KMS-11 (cell line): ENCODE measurements at regions not wholly inside any gene's neighbourhood (a gene's known extent, or its start where the extent isn't known, plus 50 kb on each side); places are given as distances from the start of the nearest gene placed in this dataset.

Experiments
- H2AFZ ChIP-seq: fragments of 200-600 bp; sonication (generic); 2 replicates; pipeline ENCODE4 v1.6.1; 2016; ENCODE audit warnings: antibody characterized with exemption, mixed run types, low read depth
- H3K27ac ChIP-seq: fragments of 200-600 bp; sonication (generic); 2 replicates; pipeline ENCODE4 v1.6.1; 2016; ENCODE audit warnings: mild to moderate bottlenecking, mixed run types
- H3K27me3 ChIP-seq: fragments of 200-600 bp; sonication (generic); 2 replicates; pipeline ENCODE4 v1.6.1; 2017; ENCODE audit warnings: mild to moderate bottlenecking, low read depth, mixed run types, moderate library complexity; ENCODE audit not compliant: insufficient read depth
- H3K36me3 ChIP-seq: fragments of 200-600 bp; sonication (generic); 2 replicates; pipeline ENCODE4 v1.6.1; 2017; ENCODE audit warnings: mild to moderate bottlenecking, mixed run types; ENCODE audit not compliant: insufficient read depth
- H3K4me1 ChIP-seq: fragments of 200-600 bp; sonication (generic); 2 replicates; pipeline ENCODE4 v1.6.1; 2016; ENCODE audit warnings: mild to moderate bottlenecking, low read depth, mixed run types; ENCODE audit not compliant: poor library complexity, severe bottlenecking
- H3K4me2 ChIP-seq: fragments of 200-600 bp; sonication (generic); 2 replicates; pipeline ENCODE4 v1.7.0; 2016; ENCODE audit warnings: mild to moderate bottlenecking, mixed run types
- H3K4me3 ChIP-seq: fragments of 200-600 bp; sonication (generic); IDR thresholded peaks from 2 replicates; pipeline ENCODE4 v1.6.1; 2017; ENCODE audit warnings: low read depth, low read length, mixed read lengths; ENCODE audit not compliant: insufficient read depth
- H3K79me2 ChIP-seq: fragments of 200-600 bp; sonication (generic); 2 replicates; pipeline ENCODE4 v1.6.1; 2016; ENCODE audit warnings: low read depth, mixed run types; ENCODE audit not compliant: insufficient read depth
- H3K9ac ChIP-seq: fragments of 200-600 bp; sonication (generic); 2 replicates; pipeline ENCODE4 v1.6.1; 2016; ENCODE audit warnings: mild to moderate bottlenecking, mixed run types
- H4K20me1 ChIP-seq: fragments of 200-600 bp; sonication (generic); 2 replicates; pipeline ENCODE4 v1.6.1; 2016; ENCODE audit warnings: mild to moderate bottlenecking, mixed run types; ENCODE audit not compliant: insufficient read depth
- TF ChIP-seq, protein P1 (sequence below): fragments of 200-600 bp; sonication (generic); conservative IDR thresholded peaks from 2 replicates; pipeline ENCODE4 v1.6.1; 2017; ENCODE audit warnings: low read depth, mild to moderate bottlenecking, antibody characterized with exemption, low read length, moderate library complexity, mixed read lengths

DNA sequence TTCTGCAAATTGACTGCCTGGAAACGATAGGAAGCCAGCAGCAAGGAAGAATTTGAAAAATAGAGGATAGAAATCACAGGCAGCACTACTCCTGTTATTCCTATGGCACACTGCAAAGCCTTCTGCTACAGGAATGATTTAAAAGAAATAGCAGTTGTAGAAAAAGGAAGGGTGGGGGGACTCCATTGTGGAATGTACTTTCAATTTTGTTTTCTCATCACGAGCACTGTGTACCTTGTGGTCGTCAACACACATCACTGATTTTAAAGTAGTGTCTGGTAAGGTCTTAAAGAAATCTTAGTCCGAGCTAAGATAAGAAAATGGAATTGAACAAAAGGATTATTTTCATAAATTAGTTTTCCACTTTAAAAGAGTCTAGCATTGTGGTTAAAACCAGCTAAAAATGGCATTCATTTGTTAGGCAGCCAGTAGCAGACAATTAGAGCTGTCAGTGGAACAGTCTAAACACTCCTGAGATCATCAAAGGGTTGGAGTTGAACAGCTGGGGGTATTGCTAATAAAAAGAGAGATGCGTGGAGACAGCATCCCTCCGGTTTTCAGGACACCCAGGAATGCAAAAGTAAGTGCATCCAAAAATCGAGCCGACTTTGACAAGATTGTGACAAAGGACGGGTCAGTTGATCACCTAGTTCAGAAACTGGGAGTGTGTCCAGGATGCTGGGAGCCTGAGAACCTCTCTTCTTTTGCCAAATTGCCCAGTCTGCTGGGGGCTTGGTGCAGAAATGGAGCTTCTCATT, 97.8 kb upstream of the WWC1 start:
- Histone ChIP-seq H3K4me1 (peaks cover 7% of the 10 kb centered on the region), H3K4me2 (no peak overlapping the region)

DNA sequence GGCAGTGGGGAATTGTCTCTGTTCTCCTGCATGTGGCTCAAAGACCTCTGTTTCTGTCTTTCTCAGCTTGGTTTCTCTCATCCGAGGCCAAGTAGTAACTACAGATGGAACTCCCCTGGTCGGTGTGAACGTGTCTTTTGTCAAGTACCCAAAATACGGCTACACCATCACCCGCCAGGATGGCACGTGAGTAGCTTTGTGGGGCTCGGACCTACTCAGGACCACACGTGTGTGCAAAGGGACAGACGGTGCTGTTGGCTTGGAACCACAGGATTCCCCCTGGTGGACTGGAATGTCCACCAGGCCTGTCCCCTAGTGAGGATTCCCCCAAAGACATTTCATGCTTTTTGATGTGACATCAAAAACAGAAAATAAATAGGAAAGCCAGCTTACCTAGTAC, 96.3 kb upstream of the WWC1 start:
- H3K27me3 ChIP-seq = no peaks in the 10 kb centered on the region
- no peak overlapping the region for H2AFZ ChIP-seq
- no peaks in the 10 kb centered on the region for H3K79me2 ChIP-seq
- no peaks in the 10 kb centered on the region for H4K20me1 ChIP-seq
- no peaks in the 10 kb centered on the region for H3K36me3 ChIP-seq
- H3K4me3 ChIP-seq = no peak overlapping the region
- H3K27ac ChIP-seq = no peak overlapping the region
- TF ChIP-seq, protein P1, sequence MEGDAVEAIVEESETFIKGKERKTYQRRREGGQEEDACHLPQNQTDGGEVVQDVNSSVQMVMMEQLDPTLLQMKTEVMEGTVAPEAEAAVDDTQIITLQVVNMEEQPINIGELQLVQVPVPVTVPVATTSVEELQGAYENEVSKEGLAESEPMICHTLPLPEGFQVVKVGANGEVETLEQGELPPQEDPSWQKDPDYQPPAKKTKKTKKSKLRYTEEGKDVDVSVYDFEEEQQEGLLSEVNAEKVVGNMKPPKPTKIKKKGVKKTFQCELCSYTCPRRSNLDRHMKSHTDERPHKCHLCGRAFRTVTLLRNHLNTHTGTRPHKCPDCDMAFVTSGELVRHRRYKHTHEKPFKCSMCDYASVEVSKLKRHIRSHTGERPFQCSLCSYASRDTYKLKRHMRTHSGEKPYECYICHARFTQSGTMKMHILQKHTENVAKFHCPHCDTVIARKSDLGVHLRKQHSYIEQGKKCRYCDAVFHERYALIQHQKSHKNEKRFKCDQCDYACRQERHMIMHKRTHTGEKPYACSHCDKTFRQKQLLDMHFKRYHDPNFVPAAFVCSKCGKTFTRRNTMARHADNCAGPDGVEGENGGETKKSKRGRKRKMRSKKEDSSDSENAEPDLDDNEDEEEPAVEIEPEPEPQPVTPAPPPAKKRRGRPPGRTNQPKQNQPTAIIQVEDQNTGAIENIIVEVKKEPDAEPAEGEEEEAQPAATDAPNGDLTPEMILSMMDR = no peak
- H3K4me1 ChIP-seq = peaks cover 7% of the 10 kb centered on the region
- H3K4me2 ChIP-seq = no peak overlapping the region
- no peak overlapping the region for H3K9ac ChIP-seq

More for the DNA sequence above, 97.8 kb upstream of the WWC1 start:
- H3K79me2 ChIP-seq = no peaks in the 10 kb centered on the region
- no peaks in the 10 kb centered on the region for H4K20me1 ChIP-seq
- H2AFZ ChIP-seq = no peak overlapping the region
- no peak overlapping the region for H3K9ac ChIP-seq
- no peak overlapping the region for H3K4me3 ChIP-seq
- H3K27ac ChIP-seq = no peak overlapping the region
- no peaks in the 10 kb centered on the region for H3K27me3 ChIP-seq
- no peaks in the 10 kb centered on the region for H3K36me3 ChIP-seq
- TF ChIP-seq, protein P1 = no peak

DNA sequence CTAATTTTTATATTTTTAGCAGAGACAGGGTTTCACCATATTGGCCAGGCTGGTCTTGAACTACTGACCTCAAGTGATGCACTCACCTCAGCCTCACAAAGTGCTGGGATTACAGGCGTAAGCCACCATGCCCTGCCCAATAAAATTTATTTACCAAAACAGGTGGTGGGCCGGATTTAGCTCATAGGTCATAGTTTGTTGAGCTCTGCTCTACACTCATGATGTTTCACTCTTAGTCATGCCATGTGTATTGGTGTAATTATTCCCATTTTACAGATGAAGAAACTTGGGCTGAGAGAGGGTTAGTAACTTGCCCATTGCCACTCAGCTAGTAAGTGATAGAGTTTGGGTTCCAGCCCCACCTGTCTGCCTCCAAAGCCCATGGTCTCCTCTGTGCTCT, 93.1 kb upstream of the WWC1 start:
- Histone ChIP-seq H3K4me3 (no peak overlapping the region), H3K9ac (no peak overlapping the region), H3K27me3 (no peaks in the 10 kb centered on the region), H2AFZ (no peak overlapping the region), H3K27ac (no peak overlapping the region), H4K20me1 (no peaks in the 10 kb centered on the region), H3K4me2 (no peak overlapping the region), H3K79me2 (no peaks in the 10 kb centered on the region), H3K4me1 (no peaks in the 10 kb centered on the region), H3K36me3 (no peaks in the 10 kb centered on the region)
- TF ChIP-seq, protein P1 = no peak

DNA sequence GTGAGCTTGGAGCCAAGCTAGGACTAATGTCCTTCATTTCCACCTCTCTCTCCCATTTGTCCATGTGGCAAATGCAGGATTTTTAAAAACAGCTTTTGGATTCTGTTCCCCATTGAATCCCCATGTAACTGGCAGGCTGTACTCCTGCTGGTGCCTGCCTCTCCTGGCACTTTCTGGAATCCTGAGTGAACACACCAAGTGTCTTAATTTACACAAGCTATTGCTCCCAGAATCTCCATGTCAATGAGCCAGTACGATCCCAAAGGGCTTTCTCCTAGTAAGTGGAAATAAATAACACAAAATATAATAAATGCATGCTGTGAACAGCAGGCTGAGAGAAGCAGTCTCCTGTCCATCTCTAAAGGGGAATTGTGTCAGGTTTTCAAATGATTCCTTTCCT, 88.4 kb upstream of the WWC1 start:
- no peaks in the 10 kb centered on the region for H3K4me1 ChIP-seq
- no peak overlapping the region for H3K4me2 ChIP-seq
- TF ChIP-seq, protein P1 = no peak
- no peak overlapping the region for H3K27ac ChIP-seq
- no peak overlapping the region for H3K9ac ChIP-seq
- no peak overlapping the region for H2AFZ ChIP-seq
- no peaks in the 10 kb centered on the region for H4K20me1 ChIP-seq
- no peaks in the 10 kb centered on the region for H3K36me3 ChIP-seq
- H3K27me3 ChIP-seq = no peaks in the 10 kb centered on the region
- H3K4me3 ChIP-seq = no peak overlapping the region
- no peaks in the 10 kb centered on the region for H3K79me2 ChIP-seq
